A673 (cell line): ENCODE measurements at regions not wholly inside any gene's neighbourhood (a gene's known extent, or its start where the extent isn't known, plus 50 kb on each side); places are given as distances from the start of the nearest gene placed in this dataset.
"Not testable (repeated sequence)": the region's sequence is repeated elsewhere in the genome, so short reads cannot be mapped to it uniquely, and the experiment has no call there.

Experiments
- CTCF ChIP-seq: fragments of 300-800, 200-600 bp; sonication (generic); conservative IDR thresholded peaks from 2 replicates; pipeline ENCODE4 v1.5.1; 2017; ENCODE audit warnings: low read depth, mild to moderate bottlenecking, antibody characterized with exemption, low read length, moderate library complexity, mixed read lengths
- EZH2 ChIP-seq: fragments of 200-600 bp; sonication (generic); IDR thresholded peaks from 2 replicates; pipeline ENCODE4 v1.6.1; 2017; ENCODE audit warnings: borderline replicate concordance, low read depth, mild to moderate bottlenecking, mixed read lengths, antibody characterized with exemption, low read length; ENCODE audit not compliant: poor library complexity, severe bottlenecking

- not testable (repeated sequence) for TF ChIP-seq CTCF, EZH2
Observed at GRCh38 chr1:849873-850272, 73.8 kb upstream of the SAMD11 start.
